ENCODE measurements at regions not wholly inside any gene's neighbourhood (a gene's known extent, or its start where the extent isn't known, plus 50 kb on each side); places are given as distances from the start of the nearest gene placed in this dataset.
A peak's percentile ranks its signal among the peaks of the same experiment; 100 is the strongest.

- H3K4me3 ChIP-seq (ENCODE audit: low read length) = no peak overlapping the region
- no peak for DNase-seq (ENCODE audit: low read depth)
- TF ChIP-seq CTCF (conservative IDR thresholded peaks at IDR 0.05; ENCODE audit: low read depth, low read length) = no peak
Observed at GRCh38 chr14:45633220-45633984, 380.4 kb upstream of the MIS18BP1 start.

GRCh38 chr14:45621731-45622130 lies 368.7 kb upstream of the MIS18BP1 start:
- TF ChIP-seq CTCF (conservative IDR thresholded peaks at IDR 0.05; ENCODE audit: low read depth, low read length) = no peak
- DNase-seq (ENCODE audit: low read depth) = no peak
- no peak overlapping the region for H3K4me3 ChIP-seq (ENCODE audit: low read length)

- no peak for DNase-seq (ENCODE audit: low read depth)
- TF ChIP-seq CTCF (conservative IDR thresholded peaks at IDR 0.05; ENCODE audit: low read depth, low read length) = no peak
- no peak overlapping the region for H3K4me3 ChIP-seq (ENCODE audit: low read length)
Observed at GRCh38 chr14:45619831-45620230, 366.8 kb upstream of the MIS18BP1 start.

- no peak for DNase-seq (ENCODE audit: low read depth)
- TF ChIP-seq CTCF (conservative IDR thresholded peaks at IDR 0.05; ENCODE audit: low read depth, low read length) = peak; percentile 23
- no peak overlapping the region for H3K4me3 ChIP-seq (ENCODE audit: low read length)
Observed at GRCh38 chr14:45610318-45610717, 357.3 kb upstream of the MIS18BP1 start.

GRCh38 chr14:45587142-45587541 lies 334.1 kb upstream of the MIS18BP1 start:
- no peak for TF ChIP-seq CTCF (conservative IDR thresholded peaks at IDR 0.05; ENCODE audit: low read depth, low read length)
- no peak overlapping the region for H3K4me3 ChIP-seq (ENCODE audit: low read length)
- no peak for DNase-seq (ENCODE audit: low read depth)

- no peak for DNase-seq (ENCODE audit: low read depth)
- TF ChIP-seq CTCF (conservative IDR thresholded peaks at IDR 0.05; ENCODE audit: low read depth, low read length) = no peak
Observed at GRCh38 chr14:45559626-45560025, 306.6 kb upstream of the MIS18BP1 start.

GRCh38 chr14:45558183-45558582 lies 305.2 kb upstream of the MIS18BP1 start:
- no peak overlapping the region for H3K4me3 ChIP-seq (ENCODE audit: low read length)
- no peak for TF ChIP-seq CTCF (conservative IDR thresholded peaks at IDR 0.05; ENCODE audit: low read depth, low read length)
- no peak for DNase-seq (ENCODE audit: low read depth)

More at GRCh38 chr14:45559626-45560025, 306.6 kb upstream of the MIS18BP1 start:
- H3K4me3 ChIP-seq (ENCODE audit: low read length) = no peak overlapping the region
